Coronary artery (tissue), 2 donors: ENCODE measurements at regions not wholly inside any gene's neighbourhood (a gene's known extent, or its start where the extent isn't known, plus 50 kb on each side); places are given as distances from the start of the nearest gene placed in this dataset.

Experiments used
- DNase-seq: peaks from one replicate; pipeline ENCODE4 v3.0.0-alpha.2; 2017; ENCODE audit warnings: low spot score
- H3K27ac ChIP-seq, 2 donors: fragments of 200-600 bp; sonication (generic); one replicate each; pipeline ENCODE4 v1.5.1; 2016 to 2019
- H3K4me3 ChIP-seq: fragments of 200-600 bp; sonication (generic); 2 replicates; pipeline ENCODE4 v1.5.1; 2016; ENCODE audit warnings: mild to moderate bottlenecking, moderate library complexity
- TF ChIP-seq, protein P1 (sequence below): fragments of 200-600 bp; sonication (generic); IDR thresholded peaks from one replicate; pipeline ENCODE4 v1.5.1; 2019; ENCODE audit warnings: antibody characterized with exemption

DNA sequence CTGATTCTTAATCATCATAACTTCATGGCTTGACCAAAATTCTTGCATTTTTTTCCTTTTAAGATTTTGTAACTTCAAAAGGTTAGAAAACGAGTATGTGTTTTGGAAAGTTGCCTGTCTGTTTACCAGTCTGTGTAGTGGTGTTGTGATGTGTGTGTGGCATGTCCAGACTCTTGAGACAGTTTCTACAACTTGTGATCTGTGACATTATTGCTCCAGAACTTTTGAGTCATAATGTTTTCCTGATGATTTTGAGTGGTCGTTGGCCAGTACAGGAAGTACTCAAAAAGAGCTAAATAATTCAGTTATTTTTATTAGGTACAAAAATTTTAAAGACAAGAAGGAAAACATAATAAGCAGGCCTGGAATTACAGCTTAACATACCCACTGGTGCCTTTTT lies 229.0 kb upstream of the C2CD4B start:
- TF ChIP-seq, protein P1, sequence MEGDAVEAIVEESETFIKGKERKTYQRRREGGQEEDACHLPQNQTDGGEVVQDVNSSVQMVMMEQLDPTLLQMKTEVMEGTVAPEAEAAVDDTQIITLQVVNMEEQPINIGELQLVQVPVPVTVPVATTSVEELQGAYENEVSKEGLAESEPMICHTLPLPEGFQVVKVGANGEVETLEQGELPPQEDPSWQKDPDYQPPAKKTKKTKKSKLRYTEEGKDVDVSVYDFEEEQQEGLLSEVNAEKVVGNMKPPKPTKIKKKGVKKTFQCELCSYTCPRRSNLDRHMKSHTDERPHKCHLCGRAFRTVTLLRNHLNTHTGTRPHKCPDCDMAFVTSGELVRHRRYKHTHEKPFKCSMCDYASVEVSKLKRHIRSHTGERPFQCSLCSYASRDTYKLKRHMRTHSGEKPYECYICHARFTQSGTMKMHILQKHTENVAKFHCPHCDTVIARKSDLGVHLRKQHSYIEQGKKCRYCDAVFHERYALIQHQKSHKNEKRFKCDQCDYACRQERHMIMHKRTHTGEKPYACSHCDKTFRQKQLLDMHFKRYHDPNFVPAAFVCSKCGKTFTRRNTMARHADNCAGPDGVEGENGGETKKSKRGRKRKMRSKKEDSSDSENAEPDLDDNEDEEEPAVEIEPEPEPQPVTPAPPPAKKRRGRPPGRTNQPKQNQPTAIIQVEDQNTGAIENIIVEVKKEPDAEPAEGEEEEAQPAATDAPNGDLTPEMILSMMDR = no peak
- no peak overlapping the region for H3K4me3 ChIP-seq
- peak overlapping the region in 1 of 2 donors; percentile 28 for H3K27ac ChIP-seq
- DNase-seq = no peak

DNA sequence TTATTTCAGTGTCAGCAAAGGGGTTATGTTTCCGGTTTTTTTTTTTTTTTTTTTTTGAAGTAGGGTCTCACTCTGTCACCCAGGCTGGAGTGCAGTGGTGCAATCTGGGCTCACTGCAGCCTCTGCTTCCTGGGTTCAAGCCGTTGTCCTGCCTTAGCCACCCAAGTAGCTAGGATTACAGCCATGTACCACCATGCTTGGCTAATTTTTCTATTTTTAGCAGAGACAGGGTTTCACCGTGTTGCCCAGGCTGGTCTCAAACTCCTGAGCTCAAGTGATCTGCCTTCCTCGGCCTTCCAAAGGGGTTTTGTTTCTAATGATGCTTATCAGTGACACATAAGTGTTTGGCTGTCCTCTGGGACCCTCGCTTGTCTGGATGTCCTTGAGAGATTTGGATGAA lies 235.7 kb upstream of the C2CD4B start:
- TF ChIP-seq, protein P1 = no peak
- Histone ChIP-seq H3K27ac (no peak overlapping the region), H3K4me3 (no peak overlapping the region)
- no peak for DNase-seq

DNA sequence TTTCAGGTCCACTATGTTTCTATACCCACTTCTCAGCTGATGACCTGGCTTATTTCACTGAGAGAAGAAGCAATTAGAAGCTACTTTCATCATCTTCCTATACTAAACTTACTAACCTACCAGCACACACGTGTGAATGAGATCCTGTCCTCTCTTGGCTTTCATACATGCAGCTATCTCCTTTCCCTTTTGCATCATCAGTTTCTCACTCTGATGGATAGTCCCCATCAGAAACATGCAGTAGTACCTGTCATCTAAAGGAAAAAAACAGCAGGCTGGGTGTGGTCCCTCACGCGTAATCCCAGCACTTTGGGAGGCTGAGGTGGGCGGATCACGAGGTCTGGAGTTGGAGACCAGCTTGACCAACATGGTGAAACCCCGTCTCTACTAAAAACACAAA lies 237.6 kb upstream of the C2CD4B start:
- no peak for DNase-seq
- Histone ChIP-seq H3K27ac (no peak overlapping the region), H3K4me3 (no peak overlapping the region)
- TF ChIP-seq, protein P1 = no peak

- TF ChIP-seq, protein P1 = no peak
- Histone ChIP-seq H3K4me3 (no peak overlapping the region), H3K27ac (peak overlapping the region in 1 of 2 donors; percentile 16)
- DNase-seq = no peak
Measured at GRCh38 chr15:62403164-62403809, 238.2 kb upstream of the C2CD4B start.

DNA sequence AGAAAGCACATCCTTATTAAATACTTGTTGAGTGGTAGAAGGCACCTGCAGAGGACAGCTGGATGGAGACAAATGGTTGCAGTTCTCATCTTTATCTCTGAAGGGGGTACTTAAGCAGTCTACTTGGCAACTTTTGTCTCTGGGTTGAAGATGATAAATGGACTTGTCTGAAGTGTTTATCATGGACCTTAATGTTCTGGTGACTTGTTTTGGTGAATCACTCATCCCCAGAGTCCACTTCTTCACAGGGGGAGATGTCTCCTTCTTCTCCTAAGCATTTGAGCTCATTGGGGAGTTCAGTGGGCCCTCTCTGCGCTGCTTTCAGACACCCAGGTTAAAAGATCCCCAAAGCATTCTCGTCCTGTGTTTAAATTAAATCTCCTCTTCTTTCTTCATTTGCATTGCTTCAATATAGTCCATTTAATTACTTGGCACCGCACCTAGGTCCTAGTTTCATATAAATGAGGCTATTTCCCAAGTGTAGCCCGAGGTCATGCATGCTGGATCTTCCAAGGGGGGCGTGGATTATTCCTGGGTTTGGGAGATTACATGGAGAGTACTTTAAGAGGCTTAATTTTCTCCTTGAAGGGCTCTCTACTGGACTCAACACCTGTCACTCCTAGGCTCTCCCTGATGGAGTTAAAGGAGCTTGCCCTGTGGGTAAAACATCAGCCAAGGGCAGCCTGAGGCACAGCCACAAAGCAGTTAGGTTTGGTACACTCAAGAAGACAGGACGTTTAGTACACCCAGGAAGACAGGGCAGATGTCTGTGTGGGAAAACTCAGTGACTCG lies 239.3 kb upstream of the C2CD4B start:
- no peak for DNase-seq
- Histone ChIP-seq H3K27ac (no peak overlapping the region), H3K4me3 (no peak overlapping the region)
- TF ChIP-seq, protein P1 = no peak

DNA sequence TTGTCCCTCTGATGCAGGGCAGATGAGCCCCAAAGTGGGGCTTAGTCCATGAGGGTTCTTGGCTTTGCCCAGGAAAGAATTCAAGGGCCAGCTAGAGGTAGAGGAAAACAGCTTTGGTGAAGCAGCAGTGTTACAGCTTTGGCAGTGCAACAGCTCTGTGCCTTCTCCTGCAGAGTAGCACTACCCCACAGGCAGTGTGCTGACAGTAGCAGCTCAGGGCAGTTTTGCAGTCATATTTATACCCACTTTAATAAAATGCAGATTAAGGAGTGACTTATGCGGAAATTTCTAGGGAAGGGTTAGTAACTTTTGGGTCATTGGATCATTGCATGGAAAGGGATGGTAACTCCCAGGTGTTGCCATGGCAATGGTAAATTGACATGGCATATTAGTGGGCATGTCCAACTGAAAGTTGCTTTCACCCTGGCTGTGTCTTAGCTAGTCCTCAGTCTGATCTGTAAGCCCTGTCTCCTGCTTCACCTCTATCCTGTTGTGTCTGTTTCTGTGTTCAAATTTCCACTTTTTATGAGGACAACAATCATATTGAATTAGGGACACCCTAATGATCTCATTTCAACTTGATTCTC lies 241.3 kb upstream of the C2CD4B start:
- Histone ChIP-seq H3K4me3 (no peak overlapping the region), H3K27ac (no peak overlapping the region)
- no peak for DNase-seq
- TF ChIP-seq, protein P1 = no peak
